ENCODE measurements at regions not wholly inside any gene's neighbourhood (a gene's known extent, or its start where the extent isn't known, plus 50 kb on each side); places are given as distances from the start of the nearest gene placed in this dataset.

GRCh38 chr16:6153901-6154300 is 1056.3 kb upstream of the EEF2KMT start:
- H3K4me1 ChIP-seq: no peaks in the 10 kb centered on the region
- no peaks in the 10 kb centered on the region for H3K9me3 ChIP-seq
- H3K36me3 ChIP-seq: no peaks in the 10 kb centered on the region
- no peak overlapping the region for H3K27ac ChIP-seq
- no peak for DNase-seq (ENCODE audit: low spot score in 2 of 2)
- intact Hi-C loops (cut with DNase I; ENCODE audit: low total_unique reads): no loop called here
- no peaks in the 10 kb centered on the region for H3K27me3 ChIP-seq
- H3K4me3 ChIP-seq: no peak overlapping the region
- TF ChIP-seq CTCF (IDR thresholded peaks at IDR 0.05) (no peak), POLR2AphosphoS5 (IDR thresholded peaks at IDR 0.05) (no peak), POLR2A (IDR thresholded peaks at IDR 0.05) (no peak)

GRCh38 chr16:6149031-6149430 is 1051.4 kb upstream of the EEF2KMT start:
- intact Hi-C loops (cut with DNase I; ENCODE audit: low total_unique reads): no loop called here
- TF ChIP-seq POLR2A (IDR thresholded peaks at IDR 0.05) (no peak), POLR2AphosphoS5 (IDR thresholded peaks at IDR 0.05) (no peak), CTCF (IDR thresholded peaks at IDR 0.05) (no peak)
- H3K27me3 ChIP-seq: no peaks in the 10 kb centered on the region
- no peak for DNase-seq (ENCODE audit: low spot score in 2 of 2)
- H3K4me3 ChIP-seq: no peak overlapping the region
- H3K4me1 ChIP-seq: no peaks in the 10 kb centered on the region
- H3K9me3 ChIP-seq: peaks cover 0 to 25% of the 10 kb centered on the region in 2 donors
- no peaks in the 10 kb centered on the region for H3K36me3 ChIP-seq
- H3K27ac ChIP-seq: no peak overlapping the region

- Histone ChIP-seq H3K9me3 (peaks cover 0 to 25% of the 10 kb centered on the region in 2 donors), H3K27ac (no peak overlapping the region), H3K4me1 (no peaks in the 10 kb centered on the region), H3K4me3 (no peak overlapping the region), H3K27me3 (no peaks in the 10 kb centered on the region), H3K36me3 (no peaks in the 10 kb centered on the region)
- intact Hi-C loops (cut with DNase I; ENCODE audit: low total_unique reads): no loop called here
- no peak for TF ChIP-seq POLR2A (IDR thresholded peaks at IDR 0.05)
- no peak for DNase-seq (ENCODE audit: low spot score in 2 of 2)
These were observed 1050.8 kb upstream of the EEF2KMT start for GRCh38 chr16:6148361-6148760.

- Histone ChIP-seq H3K4me1 (no peaks in the 10 kb centered on the region), H3K27ac (no peak overlapping the region), H3K36me3 (no peaks in the 10 kb centered on the region), H3K9me3 (peaks cover 0 to 25% of the 10 kb centered on the region in 2 donors), H3K27me3 (no peaks in the 10 kb centered on the region), H3K4me3 (no peak overlapping the region)
- intact Hi-C loops (cut with DNase I; ENCODE audit: low total_unique reads): no loop called here
- DNase-seq (ENCODE audit: low spot score in 2 of 2): no peak
- no peak for TF ChIP-seq CTCF (IDR thresholded peaks at IDR 0.05)
- no peak for TF ChIP-seq POLR2A (IDR thresholded peaks at IDR 0.05)
These were observed 1049.4 kb upstream of the EEF2KMT start for GRCh38 chr16:6146874-6147425.

- Histone ChIP-seq H3K36me3 (no peaks in the 10 kb centered on the region), H3K27me3 (no peaks in the 10 kb centered on the region), H3K27ac (no peak overlapping the region), H3K9me3 (peaks cover 0 to 25% of the 10 kb centered on the region in 2 donors), H3K4me1 (no peaks in the 10 kb centered on the region), H3K4me3 (no peak overlapping the region)
- TF ChIP-seq CTCF (IDR thresholded peaks at IDR 0.05) (no peak), POLR2AphosphoS5 (IDR thresholded peaks at IDR 0.05) (no peak), POLR2A (IDR thresholded peaks at IDR 0.05) (no peak)
- intact Hi-C loops (cut with DNase I; ENCODE audit: low total_unique reads): no loop called here
- no peak for DNase-seq (ENCODE audit: low spot score in 2 of 2)
These were observed 1048.8 kb upstream of the EEF2KMT start for GRCh38 chr16:6146356-6146755.

GRCh38 chr16:6144463-6144862 is 1046.9 kb upstream of the EEF2KMT start:
- no peaks in the 10 kb centered on the region for H3K36me3 ChIP-seq
- no peaks in the 10 kb centered on the region for H3K27me3 ChIP-seq
- DNase-seq (ENCODE audit: low spot score in 2 of 2): no peak
- no peak for TF ChIP-seq CTCF (IDR thresholded peaks at IDR 0.05)
- no peak for TF ChIP-seq POLR2AphosphoS5 (IDR thresholded peaks at IDR 0.05)
- no peak for TF ChIP-seq POLR2A (IDR thresholded peaks at IDR 0.05)
- H3K4me3 ChIP-seq: no peak overlapping the region
- H3K9me3 ChIP-seq: peaks cover 0 to 25% of the 10 kb centered on the region in 2 donors
- H3K4me1 ChIP-seq: no peaks in the 10 kb centered on the region
- no peak overlapping the region for H3K27ac ChIP-seq
- intact Hi-C loops (cut with DNase I; ENCODE audit: low total_unique reads): loop anchor here (5.0 kb wide), 1 partner anchor 172 kb away; no protein-coding TSS in a partner anchor

Measured in breast epithelium (tissue), 4 donors.